AG04450 (cell line): ENCODE measurements at regions not wholly inside any gene's neighbourhood (a gene's known extent, or its start where the extent isn't known, plus 50 kb on each side); places are given as distances from the start of the nearest gene placed in this dataset.

Source experiments
- CTCF ChIA-PET: fragments of 300-600, 350-600 bp; formaldehyde crosslinking; extraction: SDS; loops from one replicate; lab custom pipeline; 2022; ENCODE audit warnings: antibody characterized with exemption, inconsistent platforms; lab: Charles Lee
- POLR2A ChIA-PET: fragments of 350-600 bp; formaldehyde crosslinking; extraction: SDS; loops from one replicate; lab custom pipeline; 2021; ENCODE audit warnings: antibody characterized with exemption, inconsistent platforms; lab: Yijun Ruan, JAX
- DNase-seq: peaks from one replicate; pipeline ENCODE4 v3.0.0-alpha.2; 2011; ENCODE audit warnings: low read depth, low spot score
- H3K27ac ChIP-seq: one replicate; pipeline ENCODE4 v1.5.1; 2012; ENCODE audit warnings: low read depth, low read length, control low read depth
- H3K27me3 ChIP-seq: one replicate; pipeline ENCODE4 v1.6.0; 2012; ENCODE audit warnings: low read length; ENCODE audit not compliant: control insufficient read depth, insufficient read depth
- H3K4me3 ChIP-seq: 2 replicates; pipeline ENCODE4 v1.5.1; 2011; ENCODE audit warnings: mild to moderate bottlenecking, low read depth, low read length, control low read depth
- H3K9me3 ChIP-seq: 2 replicates; pipeline ENCODE4 v1.5.1; 2012; ENCODE audit warnings: low read length; ENCODE audit not compliant: control insufficient read depth, insufficient read depth
- TF ChIP-seq, protein P1 (sequence below): IDR thresholded peaks from 2 replicates; pipeline ENCODE4 v1.5.1; 2011; ENCODE audit warnings: low read depth, low read length, control low read depth, inconsistent platforms

DNA sequence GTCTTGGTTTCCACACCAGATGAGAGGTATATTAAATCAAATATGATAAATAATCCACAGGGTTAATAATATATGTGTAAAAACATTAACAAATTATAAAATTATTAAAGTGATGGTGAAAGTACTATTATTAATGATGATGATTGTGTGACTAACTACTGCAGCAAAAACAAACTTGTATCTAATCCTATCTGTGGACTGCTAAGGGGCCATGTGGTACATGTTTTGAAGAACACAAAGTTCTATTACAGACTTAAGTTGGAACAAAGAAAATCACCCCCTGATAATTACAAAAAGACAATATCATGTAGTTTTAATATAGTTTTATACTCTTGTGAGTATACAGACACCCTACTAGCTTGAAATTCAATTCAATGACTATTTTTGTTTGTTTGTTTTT is 504.2 kb upstream of the NBEA start:
- Histone ChIP-seq H3K27ac (no peak overlapping the region), H3K9me3 (no peaks in the 10 kb centered on the region), H3K27me3 (no peaks in the 10 kb centered on the region), H3K4me3 (no peak overlapping the region)
- no peak for DNase-seq
- ChIA-PET POLR2A (no interaction called here), CTCF (no interaction called here)
- TF ChIP-seq, protein P1, sequence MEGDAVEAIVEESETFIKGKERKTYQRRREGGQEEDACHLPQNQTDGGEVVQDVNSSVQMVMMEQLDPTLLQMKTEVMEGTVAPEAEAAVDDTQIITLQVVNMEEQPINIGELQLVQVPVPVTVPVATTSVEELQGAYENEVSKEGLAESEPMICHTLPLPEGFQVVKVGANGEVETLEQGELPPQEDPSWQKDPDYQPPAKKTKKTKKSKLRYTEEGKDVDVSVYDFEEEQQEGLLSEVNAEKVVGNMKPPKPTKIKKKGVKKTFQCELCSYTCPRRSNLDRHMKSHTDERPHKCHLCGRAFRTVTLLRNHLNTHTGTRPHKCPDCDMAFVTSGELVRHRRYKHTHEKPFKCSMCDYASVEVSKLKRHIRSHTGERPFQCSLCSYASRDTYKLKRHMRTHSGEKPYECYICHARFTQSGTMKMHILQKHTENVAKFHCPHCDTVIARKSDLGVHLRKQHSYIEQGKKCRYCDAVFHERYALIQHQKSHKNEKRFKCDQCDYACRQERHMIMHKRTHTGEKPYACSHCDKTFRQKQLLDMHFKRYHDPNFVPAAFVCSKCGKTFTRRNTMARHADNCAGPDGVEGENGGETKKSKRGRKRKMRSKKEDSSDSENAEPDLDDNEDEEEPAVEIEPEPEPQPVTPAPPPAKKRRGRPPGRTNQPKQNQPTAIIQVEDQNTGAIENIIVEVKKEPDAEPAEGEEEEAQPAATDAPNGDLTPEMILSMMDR: no peak

DNA sequence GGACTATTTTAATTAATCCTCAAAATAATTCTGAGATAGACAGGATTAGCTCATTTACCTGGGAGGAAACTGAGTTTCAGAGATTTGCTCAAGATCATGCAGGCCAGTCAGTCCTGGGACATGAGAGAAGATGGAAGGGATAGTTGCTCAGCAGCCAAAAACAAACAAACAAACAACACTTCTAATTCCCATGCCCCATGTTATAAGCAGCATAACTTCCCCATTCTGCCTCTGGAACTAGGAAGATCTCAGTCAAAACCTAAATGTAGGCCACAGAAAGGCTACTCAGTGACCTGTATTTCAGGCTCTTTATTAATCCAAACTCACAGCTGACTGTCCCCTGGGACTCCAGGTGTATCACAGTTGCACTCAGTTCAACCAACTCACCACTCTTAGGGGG is 489.2 kb upstream of the NBEA start:
- no peak for DNase-seq
- POLR2A ChIA-PET: no interaction called here
- Histone ChIP-seq H3K27me3 (no peaks in the 10 kb centered on the region), H3K27ac (no peak overlapping the region), H3K4me3 (no peak overlapping the region), H3K9me3 (no peaks in the 10 kb centered on the region)
- CTCF ChIA-PET: no interaction called here
- TF ChIP-seq, protein P1: no peak

DNA sequence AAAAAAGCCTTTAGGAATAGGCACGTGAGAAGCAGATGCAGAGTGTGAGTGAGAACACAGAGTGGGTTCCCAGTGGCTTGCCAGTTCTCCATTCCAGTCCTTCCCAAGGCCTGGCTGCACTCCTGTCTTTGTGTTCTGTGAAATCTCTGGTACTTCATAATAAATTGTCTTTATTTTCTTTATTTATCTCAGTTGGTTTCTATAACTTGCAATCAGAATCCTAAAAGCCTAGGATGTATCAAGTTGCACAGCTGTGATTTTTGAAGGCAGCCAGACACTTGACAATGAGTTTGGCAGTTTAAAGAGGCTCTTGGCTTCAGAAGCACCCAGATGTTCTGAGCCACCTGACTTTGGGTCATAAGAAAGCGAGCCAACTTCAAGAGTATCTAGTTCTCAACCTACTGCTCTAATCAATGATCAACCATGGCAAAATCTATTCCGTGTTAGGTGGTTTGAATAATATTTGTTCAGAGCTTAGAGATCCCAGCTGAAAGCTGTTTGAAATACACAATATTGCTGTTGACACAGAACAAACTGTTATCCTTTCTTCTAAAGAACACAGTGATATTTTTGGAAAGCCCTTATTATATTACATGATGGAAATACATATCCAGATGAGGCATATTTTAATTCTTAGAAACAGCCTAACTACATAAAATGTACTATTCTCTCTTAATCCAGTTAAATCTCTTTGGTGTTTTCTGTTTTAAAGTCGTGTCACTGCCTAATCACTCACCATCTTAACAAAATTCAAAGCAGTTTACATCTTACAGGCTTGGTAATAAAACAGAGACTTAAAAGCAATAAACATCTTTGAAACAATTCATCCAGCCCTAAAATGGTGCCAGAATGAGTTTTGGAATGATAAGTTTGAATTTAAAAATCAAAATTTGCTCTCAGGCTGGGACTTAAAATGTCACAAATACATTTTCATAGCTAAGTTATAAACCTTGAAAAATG is 483.0 kb upstream of the NBEA start:
- H3K27ac ChIP-seq: no peak overlapping the region
- ChIA-PET CTCF (no interaction called here), POLR2A (interaction anchor here (0.5 kb wide), 1 partner anchor 816 kb away, joined by 3 read pairs; no protein-coding TSS in a partner anchor)
- H3K27me3 ChIP-seq: no peaks in the 10 kb centered on the region
- H3K4me3 ChIP-seq: no peak overlapping the region
- TF ChIP-seq, protein P1: no peak
- no peaks in the 10 kb centered on the region for H3K9me3 ChIP-seq
- no peak for DNase-seq

DNA sequence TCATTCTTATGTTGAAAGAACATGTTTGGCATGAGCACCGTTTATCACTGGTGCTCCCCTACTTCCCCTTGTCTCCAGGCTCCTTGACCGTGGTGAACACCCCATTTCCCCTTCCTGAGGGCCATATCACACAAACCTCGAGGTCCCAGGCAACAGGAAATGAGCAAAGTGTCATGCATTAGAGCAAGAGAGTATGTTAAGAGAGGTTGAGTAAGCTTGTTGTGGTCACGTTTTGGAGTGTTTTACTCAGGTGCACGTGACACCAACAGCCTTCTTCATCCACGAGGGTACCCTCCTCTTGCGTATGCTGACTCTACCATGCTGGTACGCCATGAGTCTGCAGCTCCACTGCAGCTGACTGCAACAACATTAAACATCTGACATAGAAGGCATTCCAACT is 482.2 kb upstream of the NBEA start:
- TF ChIP-seq, protein P1: no peak
- no peak for DNase-seq
- H3K4me3 ChIP-seq: no peak overlapping the region
- POLR2A ChIA-PET: interaction anchor here (0.5 kb wide), 1 partner anchor 817 kb away, joined by 3 read pairs; no protein-coding TSS in a partner anchor
- no peaks in the 10 kb centered on the region for H3K27me3 ChIP-seq
- no peak overlapping the region for H3K27ac ChIP-seq
- H3K9me3 ChIP-seq: no peaks in the 10 kb centered on the region
- CTCF ChIA-PET: no interaction called here

DNA sequence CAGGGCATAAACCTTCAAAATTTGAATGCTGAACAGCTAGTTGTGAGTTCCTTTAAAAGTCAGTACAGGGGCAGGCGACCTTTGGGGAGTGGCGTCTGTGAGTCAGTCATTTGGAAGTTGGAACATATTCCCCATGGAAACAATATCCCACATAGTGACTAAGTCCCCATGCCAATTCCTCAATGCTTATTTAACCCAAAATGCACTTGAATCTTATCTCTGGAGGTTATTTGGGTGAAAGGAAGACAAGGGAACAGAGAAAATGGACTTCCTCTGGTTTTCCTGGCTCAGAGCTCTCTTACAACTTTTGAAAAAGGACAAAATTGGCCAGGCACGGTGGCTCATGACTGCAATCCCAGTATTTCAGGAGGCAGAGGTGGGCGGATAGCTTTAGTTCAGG is 479.2 kb upstream of the NBEA start:
- no peaks in the 10 kb centered on the region for H3K9me3 ChIP-seq
- H3K27ac ChIP-seq: no peak overlapping the region
- H3K4me3 ChIP-seq: no peak overlapping the region
- no peak for DNase-seq
- no peaks in the 10 kb centered on the region for H3K27me3 ChIP-seq
- POLR2A ChIA-PET: no interaction called here
- CTCF ChIA-PET: no interaction called here
- TF ChIP-seq, protein P1: no peak
